Parathyroid adenoma (tissue), 2 donors: ENCODE measurements at regions not wholly inside any gene's neighbourhood (a gene's known extent, or its start where the extent isn't known, plus 50 kb on each side); places are given as distances from the start of the nearest gene placed in this dataset.

Experiments
- H2AFZ ChIP-seq: fragments of 300-600 bp; sonication (generic); one replicate; pipeline ENCODE4 v1.7.0; 2017; ENCODE audit warnings: antibody characterized with exemption, mild to moderate bottlenecking
- H3K27ac ChIP-seq: fragments of 300-600 bp; sonication (generic); one replicate; pipeline ENCODE4 v1.7.0; 2017
- H3K27me3 ChIP-seq: fragments of 300-600 bp; sonication (generic); one replicate; pipeline ENCODE4 v1.7.0; 2017; ENCODE audit warnings: low read length; ENCODE audit not compliant: control insufficient read depth, insufficient read depth
- H3K36me3 ChIP-seq: fragments of 300-600 bp; sonication (generic); one replicate; pipeline ENCODE4 v1.7.0; 2017; ENCODE audit warnings: low read length; ENCODE audit not compliant: control insufficient read depth, insufficient read depth
- H3K4me1 ChIP-seq: fragments of 300-600 bp; sonication (generic); one replicate; pipeline ENCODE4 v1.7.0; 2017; ENCODE audit warnings: control low read depth
- H3K4me2 ChIP-seq: fragments of 300-600 bp; sonication (generic); one replicate; pipeline ENCODE4 v1.7.0; 2017; ENCODE audit warnings: low read length
- H3K4me3 ChIP-seq: fragments of 300-600 bp; sonication (generic); one replicate; pipeline ENCODE4 v1.7.0; 2017; ENCODE audit warnings: low read depth, low read length
- H3K79me2 ChIP-seq: fragments of 300-600 bp; sonication (generic); one replicate; pipeline ENCODE4 v1.7.0; 2017; ENCODE audit warnings: control low read depth
- H3K9ac ChIP-seq: fragments of 300-600 bp; sonication (generic); one replicate; pipeline ENCODE4 v1.7.0; 2017; ENCODE audit warnings: mild to moderate bottlenecking
- H3K9me3 ChIP-seq: fragments of 300-600 bp; sonication (generic); one replicate; pipeline ENCODE4 v1.7.0; 2017; ENCODE audit warnings: low read length; ENCODE audit not compliant: control insufficient read depth
- CTCF ChIP-seq: fragments of 300-600 bp; sonication (generic); IDR thresholded peaks from one replicate; pipeline ENCODE4 v1.7.0; 2017; ENCODE audit warnings: antibody characterized with exemption, mild to moderate bottlenecking
- donor health status: primary hyperparathyroidism.

DNA sequence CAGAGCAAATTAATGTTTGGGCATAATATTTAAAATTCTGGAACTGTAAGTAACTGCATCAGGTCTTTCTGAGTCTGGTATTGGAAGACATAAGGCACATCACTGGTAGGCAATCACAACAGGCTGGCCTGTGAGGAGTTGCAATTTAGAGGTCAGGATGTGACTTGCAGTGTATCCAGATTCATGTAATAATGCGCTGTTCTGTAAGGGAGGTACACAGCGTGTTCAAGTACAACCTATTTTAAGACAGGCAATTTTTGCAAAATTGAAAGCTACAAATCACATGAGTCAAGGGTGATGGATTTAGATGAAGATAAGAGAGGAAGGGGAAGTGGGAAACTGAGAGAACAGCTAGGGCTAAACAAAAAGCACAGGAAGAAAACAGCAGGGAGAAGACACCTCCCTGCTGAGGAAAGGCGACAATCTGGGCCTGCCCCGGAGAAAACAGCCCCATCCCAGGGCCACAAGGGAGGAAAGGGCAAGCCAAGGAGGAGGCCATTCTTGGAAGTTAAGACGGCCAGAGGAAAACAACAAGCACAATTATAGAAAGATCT is 138.1 kb downstream of the LACC1 start:
- no peaks in the 10 kb centered on the region for H3K9me3 ChIP-seq
- H2AFZ ChIP-seq: no peak overlapping the region
- no peaks in the 10 kb centered on the region for H3K79me2 ChIP-seq
- TF ChIP-seq CTCF: no peak
- H3K27ac ChIP-seq: peak overlapping the region; percentile 36
- H3K27me3 ChIP-seq: no peaks in the 10 kb centered on the region
- no peaks in the 10 kb centered on the region for H3K36me3 ChIP-seq
- H3K9ac ChIP-seq: no peak overlapping the region
- no peak overlapping the region for H3K4me3 ChIP-seq
- H3K4me1 ChIP-seq: no peaks in the 10 kb centered on the region
- no peak overlapping the region for H3K4me2 ChIP-seq

DNA sequence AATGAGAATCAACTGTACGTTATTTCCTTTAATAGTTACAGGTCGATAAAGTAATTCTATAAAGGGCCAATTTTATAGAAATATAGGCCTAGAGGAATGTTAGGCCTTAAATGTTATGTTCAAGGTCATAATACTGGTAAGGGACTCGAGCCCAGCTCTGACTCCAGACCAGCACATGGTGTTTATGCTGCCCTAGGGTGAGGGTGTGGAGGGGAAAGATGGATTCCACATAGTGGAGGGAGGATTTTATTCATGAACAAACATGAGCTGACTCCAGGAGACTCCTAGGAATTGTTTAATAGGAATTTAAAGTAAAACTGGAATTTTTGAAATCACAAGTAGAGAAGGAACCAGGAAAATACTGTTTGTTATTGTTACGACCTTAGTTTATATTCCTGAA is 139.9 kb downstream of the LACC1 start:
- Histone ChIP-seq H3K4me2 (no peak overlapping the region), H2AFZ (no peak overlapping the region), H3K36me3 (no peaks in the 10 kb centered on the region), H3K9ac (no peak overlapping the region), H3K9me3 (no peaks in the 10 kb centered on the region), H3K27me3 (no peaks in the 10 kb centered on the region), H3K27ac (peak overlapping the region; percentile 5), H3K4me1 (no peaks in the 10 kb centered on the region), H3K79me2 (no peaks in the 10 kb centered on the region), H3K4me3 (no peak overlapping the region)
- no peak for TF ChIP-seq CTCF

DNA sequence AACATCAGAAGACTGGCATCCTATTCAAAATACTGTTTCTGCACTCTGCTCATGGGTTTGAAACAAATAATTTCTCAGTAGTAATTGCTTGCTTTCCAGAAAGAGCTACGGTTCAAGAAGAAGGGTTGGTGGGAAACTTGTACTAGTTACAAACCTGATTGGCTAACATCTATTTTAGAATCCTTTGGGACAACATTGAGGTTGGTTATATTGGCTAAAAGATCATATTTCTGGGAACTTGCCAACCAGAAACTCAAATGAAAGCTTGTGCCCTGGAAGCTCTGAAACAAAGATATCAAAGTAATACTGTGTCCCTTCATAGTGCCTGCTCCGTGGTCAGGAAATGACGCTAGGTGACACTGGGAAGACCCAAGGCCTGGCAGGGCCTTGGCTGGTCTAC is 141.7 kb downstream of the LACC1 start:
- H3K4me3 ChIP-seq: no peak overlapping the region

DNA sequence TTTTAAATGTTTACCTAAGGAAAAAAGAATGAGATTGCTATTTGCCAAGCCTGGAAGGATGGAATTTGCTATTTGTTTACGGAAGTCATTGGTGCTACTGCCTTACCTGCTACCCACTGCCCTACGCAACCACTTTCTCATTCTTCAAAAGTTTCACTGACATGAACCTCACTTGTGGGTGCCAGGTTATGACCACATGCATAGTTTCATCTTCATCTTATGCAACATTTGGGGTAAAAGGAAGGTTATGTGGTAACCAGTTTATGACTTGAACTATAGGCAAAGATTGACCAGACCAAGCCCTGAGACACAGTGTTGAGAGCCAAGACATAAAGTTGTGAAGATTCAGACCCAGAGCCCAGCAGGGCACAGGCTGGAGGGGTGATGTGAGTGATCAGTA is 142.5 kb downstream of the LACC1 start:
- TF ChIP-seq CTCF: no peak
- H3K9ac ChIP-seq: no peak overlapping the region
- no peaks in the 10 kb centered on the region for H3K36me3 ChIP-seq
- no peaks in the 10 kb centered on the region for H3K9me3 ChIP-seq
- no peaks in the 10 kb centered on the region for H3K4me1 ChIP-seq
- H3K27me3 ChIP-seq: no peaks in the 10 kb centered on the region
- no peaks in the 10 kb centered on the region for H3K79me2 ChIP-seq
- H3K4me3 ChIP-seq: no peak overlapping the region
- H2AFZ ChIP-seq: no peak overlapping the region
- peak overlapping the region; percentile 49 for H3K27ac ChIP-seq
- H3K4me2 ChIP-seq: no peak overlapping the region

More for the DNA sequence above, 141.7 kb downstream of the LACC1 start:
- Histone ChIP-seq H3K9ac (no peak overlapping the region), H2AFZ (no peak overlapping the region), H3K36me3 (no peaks in the 10 kb centered on the region), H3K79me2 (no peaks in the 10 kb centered on the region), H3K4me1 (no peaks in the 10 kb centered on the region), H3K27ac (peak overlapping the region; percentile 51), H3K9me3 (no peaks in the 10 kb centered on the region), H3K4me2 (no peak overlapping the region), H3K27me3 (no peaks in the 10 kb centered on the region)
- no peak for TF ChIP-seq CTCF

- H3K27me3 ChIP-seq: no peaks in the 10 kb centered on the region
- H3K9ac ChIP-seq: no peak overlapping the region
- no peak overlapping the region for H3K4me3 ChIP-seq
- H3K9me3 ChIP-seq: no peaks in the 10 kb centered on the region
- TF ChIP-seq CTCF: no peak
- H2AFZ ChIP-seq: no peak overlapping the region
- H3K79me2 ChIP-seq: no peaks in the 10 kb centered on the region
- H3K27ac ChIP-seq: no peak overlapping the region
- H3K4me2 ChIP-seq: no peak overlapping the region
- no peaks in the 10 kb centered on the region for H3K4me1 ChIP-seq
- H3K36me3 ChIP-seq: no peaks in the 10 kb centered on the region
Observed at GRCh38 chr13:44024167-44024845, 144.6 kb downstream of the LACC1 start.
